OCI-LY7 (cell line): ENCODE measurements at regions not wholly inside any gene's neighbourhood (a gene's known extent, or its start where the extent isn't known, plus 50 kb on each side); places are given as distances from the start of the nearest gene placed in this dataset.

Experiments
- EZH2phosphoT487 ChIP-seq: fragments of 200-600 bp; sonication (generic); IDR thresholded peaks from 2 replicates; pipeline ENCODE4 v1.6.1; 2018; ENCODE audit warnings: low read depth, borderline replicate concordance, mild to moderate bottlenecking, mixed run types, antibody characterized with exemption, low read length, moderate library complexity, mixed read lengths
- TF ChIP-seq, protein P1 (sequence below): fragments of 200-600 bp; sonication (generic); conservative IDR thresholded peaks from 2 replicates; pipeline ENCODE4 v1.5.1; 2014; ENCODE audit warnings: mild to moderate bottlenecking, antibody characterized with exemption, low read length, moderate library complexity, mixed read lengths

DNA sequence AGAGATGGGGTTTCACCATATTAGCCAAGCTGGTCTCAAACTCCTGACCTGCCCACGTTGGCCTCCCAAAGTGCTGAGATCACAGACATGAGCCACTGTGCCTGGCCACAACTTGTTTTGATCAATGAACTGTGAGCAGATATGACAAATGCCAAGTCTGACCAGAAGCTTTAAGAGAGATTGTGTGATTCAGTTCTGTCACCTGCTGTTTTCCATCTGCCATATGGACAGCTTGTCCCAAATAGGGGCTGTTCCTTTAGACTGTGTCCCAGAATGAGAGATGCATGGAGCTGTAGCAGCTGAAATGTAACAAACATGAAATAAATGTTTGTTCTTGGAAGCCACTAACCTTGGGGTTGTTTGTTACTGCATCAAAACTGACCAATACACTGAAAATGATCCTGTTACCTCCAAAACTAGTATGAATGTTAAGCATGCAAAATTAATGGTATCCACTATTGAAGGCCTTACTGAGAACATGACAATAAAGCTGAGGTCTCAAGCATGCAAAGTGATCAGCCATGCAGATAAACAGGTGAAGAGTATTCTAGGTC lies 65.9 kb upstream of the MED13L start:
- TF ChIP-seq, protein P1, sequence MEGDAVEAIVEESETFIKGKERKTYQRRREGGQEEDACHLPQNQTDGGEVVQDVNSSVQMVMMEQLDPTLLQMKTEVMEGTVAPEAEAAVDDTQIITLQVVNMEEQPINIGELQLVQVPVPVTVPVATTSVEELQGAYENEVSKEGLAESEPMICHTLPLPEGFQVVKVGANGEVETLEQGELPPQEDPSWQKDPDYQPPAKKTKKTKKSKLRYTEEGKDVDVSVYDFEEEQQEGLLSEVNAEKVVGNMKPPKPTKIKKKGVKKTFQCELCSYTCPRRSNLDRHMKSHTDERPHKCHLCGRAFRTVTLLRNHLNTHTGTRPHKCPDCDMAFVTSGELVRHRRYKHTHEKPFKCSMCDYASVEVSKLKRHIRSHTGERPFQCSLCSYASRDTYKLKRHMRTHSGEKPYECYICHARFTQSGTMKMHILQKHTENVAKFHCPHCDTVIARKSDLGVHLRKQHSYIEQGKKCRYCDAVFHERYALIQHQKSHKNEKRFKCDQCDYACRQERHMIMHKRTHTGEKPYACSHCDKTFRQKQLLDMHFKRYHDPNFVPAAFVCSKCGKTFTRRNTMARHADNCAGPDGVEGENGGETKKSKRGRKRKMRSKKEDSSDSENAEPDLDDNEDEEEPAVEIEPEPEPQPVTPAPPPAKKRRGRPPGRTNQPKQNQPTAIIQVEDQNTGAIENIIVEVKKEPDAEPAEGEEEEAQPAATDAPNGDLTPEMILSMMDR: no peak
- TF ChIP-seq EZH2phosphoT487: no peak
